NCI-H2029 treated with DMSO at 0.1 percent for 48 hours (cell line): ENCODE measurements at regions not wholly inside any gene's neighbourhood (a gene's known extent, or its start where the extent isn't known, plus 50 kb on each side); places are given as distances from the start of the nearest gene placed in this dataset.
A peak's percentile ranks its signal among the peaks of the same experiment; 100 is the strongest.
"Not testable (repeated sequence)": the region's sequence is repeated elsewhere in the genome, so short reads cannot be mapped to it uniquely, and the experiment has no call there.

Experiments used
- DNase-seq: peaks from one replicate; lab custom pipeline; 2025; lab: John Stamatoyannopoulos, UW

DNA sequence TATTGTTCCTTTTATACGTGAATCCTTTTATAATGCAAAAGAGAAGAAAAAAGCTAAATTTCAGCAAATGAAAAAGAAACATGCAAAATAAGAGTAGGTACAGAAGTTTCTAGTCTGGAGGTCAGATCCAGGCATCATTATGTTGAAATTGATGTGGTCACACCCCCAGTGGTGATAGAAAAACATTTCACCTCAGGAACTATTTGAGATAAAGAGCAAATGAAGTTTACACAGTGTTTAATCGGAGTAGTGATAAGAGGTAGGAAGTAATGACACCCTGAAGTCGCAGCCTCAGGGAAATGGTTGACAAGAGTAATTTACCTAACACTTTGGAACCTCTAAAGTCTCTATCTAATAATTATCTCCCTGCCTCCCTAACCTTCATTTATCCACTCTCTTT, 536.0 kb upstream of the STEAP1 start:
- DNase-seq: no peak

DNA sequence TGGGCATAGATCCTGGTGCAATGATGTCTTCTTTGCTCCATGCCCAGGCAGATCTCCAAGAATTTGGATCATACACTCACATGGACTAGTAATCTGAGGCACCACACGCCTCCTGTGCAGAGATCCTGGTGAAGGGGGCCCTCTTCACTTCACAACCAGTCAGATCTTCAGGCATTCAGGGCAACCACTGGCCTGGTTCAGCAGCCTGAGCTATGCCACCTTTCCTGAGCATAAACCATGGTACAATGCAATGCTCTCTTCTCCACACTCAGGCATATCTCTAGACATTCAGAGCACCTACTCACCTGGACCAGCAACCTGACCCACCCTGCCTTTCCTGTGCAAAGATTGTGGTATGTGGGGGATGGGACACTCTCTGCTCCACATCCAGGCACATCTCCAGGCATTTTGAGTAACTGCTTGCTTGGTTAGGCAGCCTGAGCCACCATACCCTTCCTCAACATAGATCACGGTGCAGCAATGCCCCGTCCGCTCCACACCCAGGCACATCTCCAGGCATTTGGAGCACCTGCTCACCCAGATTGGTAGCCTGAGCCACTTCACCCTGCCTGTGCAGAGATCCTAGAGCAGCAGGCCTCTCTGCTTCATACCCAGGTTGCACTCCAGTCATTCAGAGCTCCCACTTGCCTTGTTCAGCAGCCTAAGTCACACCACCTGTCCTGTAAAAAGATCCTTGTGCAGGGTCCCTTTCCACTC, 532.2 kb upstream of the STEAP1 start:
- DNase-seq: no peak

DNA sequence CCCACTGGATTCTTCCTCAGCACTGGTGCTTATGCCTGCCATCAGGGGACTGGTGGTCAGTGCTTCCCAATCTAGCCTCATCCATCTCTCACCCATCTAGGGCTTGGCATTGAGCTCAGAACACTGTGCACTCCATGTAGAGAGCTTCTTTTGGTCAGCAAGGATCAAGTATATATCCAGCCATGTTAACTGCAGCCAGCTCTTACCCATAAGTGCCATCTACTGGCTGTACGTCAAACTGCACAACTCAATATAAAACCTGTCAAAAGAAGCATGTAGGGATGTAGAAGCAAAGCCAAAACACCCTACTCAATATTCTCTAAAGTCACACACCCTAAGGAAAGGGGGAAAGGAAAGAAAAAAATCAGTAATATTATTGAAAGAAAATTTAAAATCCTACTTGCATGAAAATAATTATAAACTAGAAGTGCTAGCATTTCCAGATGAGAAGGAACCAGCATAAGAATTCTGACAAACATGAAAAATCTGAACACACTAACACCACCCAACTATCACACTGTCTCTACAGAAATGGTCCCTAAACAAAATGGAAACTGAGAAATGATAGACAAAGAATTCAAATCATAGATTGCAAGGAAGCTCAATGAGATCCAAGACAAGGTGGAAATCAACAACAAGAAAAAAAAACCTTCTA, 531.1 kb upstream of the STEAP1 start:
- DNase-seq: peak; percentile 5

DNA sequence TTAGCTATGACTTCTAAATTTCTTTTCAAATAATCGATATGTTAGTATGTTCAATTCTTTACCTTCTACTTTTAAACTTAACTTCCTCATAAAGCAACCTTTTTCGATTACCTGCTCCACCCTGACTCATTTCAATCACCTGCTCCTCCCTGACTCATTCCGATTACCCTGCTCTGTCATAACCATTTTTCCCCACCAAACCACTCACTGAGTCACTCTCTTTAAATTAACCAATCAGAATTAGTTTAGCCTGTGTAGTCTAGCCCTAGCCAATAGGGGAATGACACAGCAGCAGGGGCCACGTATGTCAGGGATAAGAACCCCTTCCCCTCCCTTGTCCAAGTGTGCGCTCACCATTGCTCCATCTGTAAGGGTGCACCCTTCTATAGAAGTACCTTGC, 530.1 kb upstream of the STEAP1 start:
- not testable (repeated sequence) for DNase-seq

DNA sequence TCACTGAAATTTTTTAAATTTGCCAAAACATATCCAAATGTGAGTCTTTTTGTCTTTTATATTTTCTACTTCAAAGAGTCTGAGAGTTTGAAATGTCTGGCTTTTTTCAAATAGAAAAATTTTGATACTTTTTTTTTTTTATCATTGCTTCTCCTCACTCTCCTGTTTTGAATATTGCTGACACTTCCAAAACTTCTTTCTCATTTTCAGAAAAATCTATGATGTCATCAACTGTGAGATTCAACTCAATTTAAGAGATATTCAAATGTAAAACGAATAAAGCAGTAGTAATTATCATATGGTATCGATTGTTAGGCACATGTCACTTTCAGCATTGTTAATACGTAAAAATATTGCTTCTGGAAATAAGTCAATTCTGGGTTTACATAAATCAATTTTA, 505.8 kb upstream of the STEAP1 start:
- DNase-seq: no peak

DNA sequence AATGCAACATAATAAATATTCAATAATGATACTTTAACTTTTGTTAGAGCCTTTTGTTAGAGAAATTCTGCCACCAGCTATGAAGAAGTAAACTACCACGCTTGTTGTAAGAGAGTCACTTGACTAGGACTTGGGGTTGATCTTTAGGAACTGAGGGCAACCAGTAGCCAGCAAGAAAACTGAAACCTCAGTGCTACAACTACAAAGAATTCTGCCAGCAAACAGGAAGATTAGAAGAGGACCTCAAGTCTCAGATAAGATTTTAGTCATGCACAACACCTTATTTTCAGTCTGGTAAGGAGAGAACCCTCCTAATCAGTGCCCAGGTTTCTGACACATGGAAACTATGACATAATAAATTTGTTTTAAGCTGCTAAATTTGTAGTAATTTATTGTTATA, 498.3 kb upstream of the STEAP1 start:
- no peak for DNase-seq

DNA sequence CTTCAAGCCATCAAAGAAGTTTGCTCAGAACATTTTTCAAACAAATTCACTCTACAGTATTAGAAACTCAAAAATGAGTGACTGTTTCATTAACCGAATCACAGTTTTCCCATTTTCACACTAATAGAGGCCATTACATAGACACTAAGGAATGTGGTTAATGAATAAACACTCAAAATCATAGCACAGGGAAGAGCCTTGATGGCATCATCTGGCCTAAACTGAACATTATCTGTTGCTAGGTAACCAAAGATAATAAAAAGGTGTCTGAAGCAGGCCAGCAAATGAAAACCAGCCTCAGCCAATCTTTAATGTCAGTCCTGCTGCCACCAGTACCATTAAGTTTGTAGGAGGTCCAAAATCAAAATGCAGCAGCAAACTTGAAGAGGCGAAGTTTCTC, 492.4 kb upstream of the STEAP1 start:
- DNase-seq: no peak

DNA sequence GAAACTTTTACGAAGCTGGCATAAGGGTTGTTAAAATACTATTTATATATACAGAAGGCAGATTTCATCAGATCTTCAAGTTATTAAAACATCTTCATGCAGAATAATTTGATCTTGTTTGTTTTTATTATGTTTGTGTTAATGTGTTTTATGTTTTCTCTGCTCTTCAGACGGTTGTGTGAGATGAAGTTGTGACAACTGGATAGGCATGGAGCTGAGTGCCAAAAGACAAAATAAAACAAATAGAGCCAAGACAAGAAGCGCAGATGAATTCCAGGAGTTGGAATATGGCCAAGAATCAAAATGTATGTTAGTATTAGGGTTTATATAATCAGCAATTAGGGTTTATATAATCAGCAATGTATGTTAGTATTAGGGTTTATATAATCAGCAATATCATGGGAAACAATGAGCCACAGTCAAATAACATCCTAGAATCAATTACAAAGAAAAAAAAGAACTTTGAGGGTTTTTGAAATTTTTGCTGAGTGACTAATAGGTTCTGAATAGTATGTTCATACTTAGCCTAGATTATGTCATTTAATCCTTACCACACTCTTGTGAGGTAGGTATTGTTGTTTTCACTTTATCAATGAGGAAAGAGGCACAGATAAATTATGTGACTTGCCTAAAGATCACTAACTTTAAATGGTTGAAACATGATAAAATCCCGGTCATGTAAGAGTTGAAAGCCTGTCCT, 488.0 kb upstream of the STEAP1 start:
- DNase-seq: no peak

DNA sequence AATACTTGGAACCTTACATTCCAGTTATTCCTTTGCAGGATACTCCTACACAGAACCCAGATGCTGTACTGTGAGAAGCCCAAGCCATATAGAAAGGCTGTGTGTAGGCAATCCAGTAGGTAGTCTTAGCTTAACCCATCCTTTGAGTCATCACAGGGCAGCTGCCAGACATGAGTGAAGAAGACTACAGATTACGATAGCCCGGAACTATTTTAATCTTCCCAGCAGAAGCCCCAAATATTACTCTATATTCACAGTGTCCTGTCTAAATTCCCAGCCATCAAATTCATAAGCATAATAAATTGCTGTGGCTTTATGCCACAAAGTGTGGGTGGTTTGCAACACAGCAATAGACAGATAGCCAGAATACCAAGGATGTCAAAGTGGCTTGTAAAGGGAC, 474.1 kb upstream of the STEAP1 start:
- DNase-seq: no peak

DNA sequence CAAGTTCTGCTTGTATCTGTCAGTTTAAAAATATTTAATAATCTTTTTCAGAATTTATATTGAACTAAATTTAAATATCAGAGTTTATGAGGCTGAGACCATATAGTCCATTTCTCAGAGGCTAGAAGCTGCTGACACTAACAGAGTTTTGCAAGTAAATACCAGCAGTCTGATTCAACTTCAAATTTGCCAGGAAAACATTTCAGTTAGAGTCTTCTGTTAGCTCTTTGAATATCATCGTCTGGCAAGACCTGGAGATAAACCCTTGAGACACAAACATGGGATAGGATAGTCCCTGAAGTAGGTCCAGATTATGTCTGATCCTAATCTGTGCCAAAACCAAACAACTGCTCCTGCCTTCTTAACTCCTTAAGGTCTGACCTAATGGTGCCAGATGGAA, 472.8 kb upstream of the STEAP1 start:
- no peak for DNase-seq

DNA sequence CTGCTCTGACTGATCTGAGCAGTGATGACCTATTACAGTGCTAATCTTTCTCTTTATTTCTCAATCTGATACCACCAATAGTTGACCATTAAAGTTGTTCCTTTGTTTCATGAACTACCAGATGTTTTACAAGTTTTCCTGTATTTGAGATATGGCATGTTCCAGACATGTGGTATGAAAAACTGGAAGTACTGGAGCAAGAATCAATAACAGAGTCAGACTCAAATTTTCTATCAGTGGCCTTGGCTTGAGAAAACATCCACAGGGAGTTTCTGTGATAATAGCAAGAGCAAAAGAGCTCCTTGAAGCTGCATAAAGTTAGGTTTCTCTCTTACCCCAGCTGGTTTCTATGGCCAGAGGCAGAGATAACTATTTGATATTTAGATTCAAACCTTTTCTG, 469.0 kb upstream of the STEAP1 start:
- no peak for DNase-seq

DNA sequence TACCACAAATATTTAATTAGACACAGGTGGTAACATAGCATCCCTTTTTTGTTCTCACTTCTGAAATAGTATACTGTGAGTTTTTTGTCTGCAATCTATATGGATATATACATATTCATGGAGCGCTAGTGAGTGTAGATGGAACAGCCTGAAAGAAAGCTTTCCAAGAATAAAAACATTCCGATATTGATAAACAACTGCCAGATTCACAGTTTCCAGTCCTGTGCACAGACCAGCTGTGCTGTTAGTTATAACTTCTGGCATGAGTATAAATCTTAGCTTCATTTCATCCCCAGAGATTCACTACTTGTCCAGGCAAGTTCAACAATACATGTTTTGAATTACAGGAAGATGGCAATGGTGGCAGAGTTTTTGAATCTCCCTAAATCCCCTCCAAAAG, 467.1 kb upstream of the STEAP1 start:
- DNase-seq: no peak

DNA sequence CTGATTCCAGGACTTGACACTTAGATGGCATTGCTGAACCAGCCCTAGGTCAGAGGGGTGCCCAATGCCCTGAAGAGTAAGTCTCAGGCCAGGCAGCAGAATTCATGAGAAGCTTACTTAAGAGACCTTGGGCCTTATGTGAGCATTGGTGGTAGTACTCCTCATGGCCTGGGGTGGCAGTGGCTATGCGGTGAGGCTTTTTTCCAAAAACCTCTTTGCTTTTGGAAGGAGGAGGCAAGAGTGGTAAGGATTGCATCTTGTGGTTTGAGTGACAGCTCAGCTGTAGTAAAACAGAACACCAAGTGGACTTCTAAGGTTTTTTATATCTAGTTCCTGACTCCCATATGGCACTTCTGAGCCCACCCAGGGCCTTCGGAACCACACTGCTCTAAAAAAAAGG, 459.0 kb upstream of the STEAP1 start:
- no peak for DNase-seq

DNA sequence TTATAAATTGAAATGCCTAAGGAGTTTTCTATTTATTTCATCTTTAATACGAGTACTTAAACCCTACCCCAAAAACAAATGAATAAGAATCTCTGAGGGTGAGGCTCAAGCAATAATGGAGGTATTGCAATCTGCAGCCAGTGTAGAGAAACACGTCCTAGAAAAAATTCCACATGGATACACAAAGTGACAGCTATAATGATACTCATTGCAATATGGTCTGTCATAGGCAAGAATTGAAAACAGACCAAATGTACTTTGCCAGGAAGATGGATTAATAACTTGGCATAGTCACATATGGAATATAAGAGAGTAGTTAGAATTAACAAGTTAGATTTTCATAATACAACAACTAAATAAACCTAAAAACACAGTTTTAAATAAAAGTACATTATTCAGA, 440.1 kb upstream of the STEAP1 start:
- DNase-seq: no peak

DNA sequence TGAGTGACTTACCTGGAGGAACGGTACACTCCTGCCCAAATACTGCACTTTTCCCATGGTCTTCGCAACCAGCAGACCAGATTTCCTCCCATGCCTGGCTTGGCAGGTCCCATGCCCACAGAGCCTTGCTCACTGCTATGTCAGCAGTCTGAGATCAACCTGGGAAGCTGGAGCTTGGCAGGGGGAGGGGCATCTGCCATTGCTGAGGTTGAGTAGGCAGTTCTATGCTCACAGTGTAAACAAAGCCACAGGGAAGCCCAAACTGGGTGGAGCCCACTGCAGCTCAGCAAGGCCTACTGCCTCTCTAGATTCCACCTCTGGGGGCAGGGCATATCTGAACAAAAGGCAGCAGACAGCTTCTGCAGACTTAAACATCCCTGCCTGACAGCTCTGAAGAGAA, 435.3 kb upstream of the STEAP1 start:
- DNase-seq: not testable (repeated sequence)

DNA sequence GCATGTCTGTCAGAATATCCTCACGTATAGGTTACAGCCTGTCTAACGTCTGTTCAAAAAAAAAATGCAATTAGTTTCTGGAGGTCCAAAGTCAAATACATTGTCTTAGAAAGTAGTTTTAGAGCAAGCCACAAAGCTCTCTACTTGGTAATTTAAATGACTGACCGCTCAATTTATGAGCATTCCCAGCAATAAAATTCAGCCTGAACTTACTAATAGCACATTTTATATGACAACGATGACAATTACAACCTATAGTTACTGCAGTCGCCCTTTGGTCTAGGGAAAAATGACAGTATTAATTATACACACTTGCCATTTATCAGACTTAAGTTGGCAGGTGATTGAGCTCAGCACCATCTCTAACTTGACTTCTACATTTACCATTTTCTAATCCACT, 425.8 kb upstream of the STEAP1 start:
- DNase-seq: no peak

DNA sequence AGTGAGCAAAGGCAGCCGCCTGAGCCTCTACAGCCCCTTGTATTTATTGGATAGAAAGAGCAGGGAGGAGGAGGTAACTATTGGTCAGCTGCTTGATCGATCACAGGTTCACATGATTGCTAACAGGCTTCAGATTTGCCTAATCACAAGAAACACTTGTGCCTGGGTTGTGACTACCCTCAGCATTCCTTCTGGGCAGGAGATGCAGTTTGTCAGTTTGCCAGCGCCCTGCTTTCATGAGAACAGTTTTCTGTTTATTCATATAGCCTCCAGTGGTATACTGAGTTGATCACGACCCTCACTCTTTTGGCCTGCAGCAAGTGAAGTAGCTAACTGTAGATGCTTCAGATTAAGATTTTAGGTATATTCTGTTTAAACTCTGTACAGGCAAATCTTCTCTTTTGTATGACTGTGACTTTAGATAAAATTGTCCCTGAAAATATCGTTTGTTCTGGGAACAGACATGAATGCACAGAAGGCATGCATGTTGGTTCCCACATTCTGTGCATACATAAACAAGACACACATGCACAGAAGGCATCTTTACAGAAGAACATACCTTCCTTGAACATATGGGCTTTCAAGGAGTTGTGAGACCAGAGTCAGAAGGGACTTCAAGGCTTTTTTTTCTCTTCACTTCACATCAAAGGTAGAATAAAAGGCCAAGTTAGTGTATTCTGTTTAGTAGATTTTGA, 422.4 kb upstream of the STEAP1 start:
- no peak for DNase-seq

DNA sequence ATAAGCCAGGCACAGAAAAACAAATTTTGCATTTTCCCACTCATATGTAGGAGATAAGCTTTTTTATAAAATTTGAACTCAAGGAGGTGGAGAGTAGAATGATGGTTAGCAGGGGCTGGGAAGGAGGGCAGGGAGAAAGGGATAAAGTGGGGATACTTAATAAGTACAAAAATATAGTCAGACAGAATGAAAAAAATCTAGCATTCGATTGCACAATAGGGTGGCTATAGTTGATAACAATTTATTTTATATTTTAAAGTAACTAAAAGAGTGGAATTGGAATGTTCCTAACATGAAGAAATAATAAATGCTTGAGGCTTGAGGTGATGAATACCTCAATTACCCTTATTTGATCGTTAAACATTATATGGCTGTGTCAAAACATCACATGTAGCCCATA, 415.7 kb upstream of the STEAP1 start:
- no peak for DNase-seq

DNA sequence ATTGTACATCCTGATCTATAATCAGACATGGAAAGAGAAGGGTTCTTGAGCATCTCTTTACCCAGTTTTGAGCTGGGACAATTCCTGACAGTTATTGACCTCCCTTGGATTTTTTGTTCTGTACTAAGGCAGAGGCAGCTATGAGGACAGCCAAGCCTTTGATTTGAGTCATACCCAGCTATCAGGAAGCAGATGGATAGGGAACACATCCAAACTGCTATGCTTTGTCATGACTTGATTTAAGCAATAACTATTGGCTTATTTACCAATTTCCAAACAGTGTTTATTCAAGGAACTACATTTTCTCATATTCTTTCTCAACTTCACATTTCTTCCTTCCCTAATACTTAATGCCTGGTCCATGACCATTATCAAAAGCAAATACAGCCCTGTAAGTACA, 396.4 kb upstream of the STEAP1 start:
- no peak for DNase-seq

DNA sequence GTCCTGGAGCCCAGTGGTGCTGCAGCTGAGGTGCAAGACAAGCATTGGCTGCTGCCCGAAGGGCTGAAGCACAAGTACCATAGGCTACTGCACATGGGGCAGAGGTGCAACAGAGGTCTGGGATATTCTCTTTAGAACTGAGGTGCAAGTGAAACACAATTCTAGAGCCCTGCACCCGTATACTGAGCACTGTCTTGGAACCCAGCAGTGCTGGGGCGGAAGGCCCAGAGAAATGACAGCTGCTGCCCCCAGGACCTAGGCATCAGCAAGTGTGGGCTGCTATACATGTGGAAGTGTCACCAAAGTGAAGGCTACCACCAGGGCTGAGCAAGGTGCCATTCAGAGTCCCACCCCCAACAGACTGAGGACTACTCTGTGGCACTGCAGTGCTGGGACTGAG, 393.6 kb upstream of the STEAP1 start:
- no peak for DNase-seq

DNA sequence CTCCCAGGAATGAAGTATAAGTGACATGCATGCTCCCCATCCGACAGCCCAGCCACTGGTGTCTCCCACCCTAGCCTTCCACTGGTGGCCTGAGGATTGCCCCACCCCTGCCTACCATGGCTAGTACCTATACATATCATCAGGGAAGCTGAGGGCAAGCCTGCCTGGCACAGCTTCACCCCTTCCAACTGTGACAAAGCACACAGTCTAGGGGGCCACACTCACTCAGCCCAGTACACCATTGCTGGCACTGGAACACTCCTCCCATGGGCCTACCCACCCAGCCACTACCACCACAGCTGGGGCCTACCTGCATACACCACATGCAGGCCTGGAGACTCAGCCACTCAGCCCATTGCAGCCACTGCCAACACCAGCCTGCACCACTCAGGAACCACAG, 393.1 kb upstream of the STEAP1 start:
- no peak for DNase-seq

DNA sequence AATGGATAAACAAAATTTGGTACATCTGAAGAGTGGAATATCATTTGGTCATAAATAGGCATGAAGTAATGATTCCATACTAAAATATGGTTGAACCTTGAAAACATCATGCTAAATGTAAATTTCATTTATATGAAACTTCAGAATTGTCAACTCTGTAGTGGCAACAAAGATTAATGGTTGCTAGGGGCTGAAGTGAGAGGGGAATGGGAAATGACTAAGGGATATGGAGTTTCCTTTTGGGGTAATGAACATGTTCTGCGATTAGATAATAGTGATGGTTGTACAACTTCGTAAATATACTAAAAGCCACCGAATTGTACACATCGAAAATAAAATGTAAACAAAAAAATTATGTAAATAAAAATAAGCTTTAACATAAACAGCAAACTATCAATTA, 384.1 kb upstream of the STEAP1 start:
- no peak for DNase-seq
